Activated gamma-delta T cell treated with anti-CD3 and anti-CD28 coated beads, Interleukin-2, amount 50 U/mL, for 16 hours (primary cell): ENCODE measurements at regions not wholly inside any gene's neighbourhood (a gene's known extent, or its start where the extent isn't known, plus 50 kb on each side); places are given as distances from the start of the nearest gene placed in this dataset.
"Not testable (repeated sequence)": the region's sequence is repeated elsewhere in the genome, so short reads cannot be mapped to it uniquely, and the experiment has no call there.

ENCODE experiments used
- DNase-seq: peaks from one replicate; pipeline ENCODE4 v3.0.0-alpha.2; 2020; ENCODE audit warnings: low read depth

DNA sequence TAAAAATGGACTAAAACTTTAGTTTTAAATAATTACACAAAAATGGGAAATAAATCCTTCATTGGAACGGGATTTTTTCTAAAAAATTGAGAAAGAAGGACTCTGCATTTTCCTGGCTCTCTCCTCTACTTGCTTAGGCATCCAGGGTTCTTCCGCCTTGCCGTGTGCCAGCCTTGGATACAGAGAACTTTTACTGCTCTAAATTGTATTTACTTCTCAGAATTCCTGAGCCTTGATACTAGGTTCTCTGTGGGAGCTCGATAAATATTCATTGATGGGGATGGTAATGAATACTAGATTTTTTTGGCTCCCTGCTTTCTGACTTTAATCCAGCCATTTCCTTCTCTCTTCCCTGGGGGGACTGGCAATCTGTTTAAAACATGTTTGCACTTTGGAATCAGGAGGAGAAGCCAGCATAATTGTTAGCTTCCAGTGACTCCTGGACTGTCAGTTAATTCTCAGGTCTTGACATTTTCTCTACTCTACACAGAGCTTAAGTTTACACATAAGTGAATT, 746.1 kb upstream of the LRRTM1 start:
- DNase-seq: no peak

DNA sequence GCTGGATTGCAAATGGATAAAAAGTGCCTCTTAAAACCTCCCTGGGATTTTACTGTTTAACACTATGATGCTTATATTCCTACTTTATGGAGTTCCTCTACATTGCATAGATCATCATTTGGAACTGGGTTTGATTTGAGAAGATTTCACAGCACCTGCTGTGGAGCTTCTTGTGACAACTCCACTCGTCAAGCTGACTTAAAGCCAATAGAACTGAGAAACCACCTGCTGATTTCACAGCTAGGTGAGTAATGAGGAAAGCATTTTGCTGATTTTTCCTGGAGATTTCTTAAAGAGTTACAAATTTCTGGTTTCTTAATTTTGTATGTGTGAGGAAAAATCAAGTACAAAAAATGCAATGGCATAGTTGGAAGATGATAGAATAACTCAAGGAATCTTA, 739.1 kb upstream of the LRRTM1 start:
- no peak for DNase-seq

GRCh38 chr2:81007104-81007503, 702.6 kb upstream of the LRRTM1 start:
- no peak for DNase-seq

- no peak for DNase-seq
Observed at GRCh38 chr2:81002906-81003305, 698.4 kb upstream of the LRRTM1 start.

GRCh38 chr2:80987466-80987865, 682.9 kb upstream of the LRRTM1 start:
- no peak for DNase-seq

GRCh38 chr2:80969900-80970299, 665.3 kb upstream of the LRRTM1 start:
- no peak for DNase-seq

DNA sequence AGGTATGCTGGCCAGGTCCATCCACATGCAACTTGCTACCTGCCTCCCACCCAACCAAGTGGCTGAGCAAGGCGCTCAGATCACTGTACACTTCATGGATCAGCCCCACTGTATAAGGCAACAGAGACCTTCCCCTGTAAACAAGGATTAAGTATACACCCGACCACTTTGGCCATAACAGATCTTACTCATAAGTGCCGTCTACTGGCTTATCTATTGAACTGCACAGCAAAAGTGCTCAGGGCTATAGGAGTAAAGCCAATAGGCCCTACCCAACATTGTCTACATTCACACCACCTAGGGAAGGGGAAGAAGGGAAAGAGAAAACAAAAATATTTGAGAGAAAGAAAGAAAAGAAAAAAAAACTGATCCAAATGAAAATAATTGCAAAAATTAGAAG, 663.9 kb upstream of the LRRTM1 start:
- DNase-seq: no peak

DNA sequence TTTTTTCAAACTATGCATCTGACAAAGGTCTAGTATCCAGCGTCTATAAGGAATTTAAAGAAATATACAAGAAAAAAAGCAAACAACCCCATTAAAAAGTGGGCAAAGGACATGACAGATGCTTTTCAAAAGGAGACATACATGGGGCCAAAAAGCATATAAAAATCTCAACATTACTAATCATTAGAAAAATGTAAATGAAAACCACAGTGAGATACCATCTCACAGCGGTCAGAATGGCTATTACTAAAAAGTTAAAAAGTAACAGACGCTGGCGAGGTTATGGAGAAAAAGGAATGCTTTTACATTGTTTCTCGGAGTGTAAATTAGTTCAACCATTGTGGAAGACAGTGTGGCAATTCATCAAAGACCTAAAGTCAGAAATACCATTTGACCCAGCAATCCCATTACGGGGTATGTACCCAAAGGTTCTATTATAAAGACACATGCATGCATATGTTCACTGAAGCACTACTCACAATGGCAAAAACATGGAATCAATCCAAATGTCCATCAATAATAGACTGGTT, 643.1 kb upstream of the LRRTM1 start:
- no peak for DNase-seq

DNA sequence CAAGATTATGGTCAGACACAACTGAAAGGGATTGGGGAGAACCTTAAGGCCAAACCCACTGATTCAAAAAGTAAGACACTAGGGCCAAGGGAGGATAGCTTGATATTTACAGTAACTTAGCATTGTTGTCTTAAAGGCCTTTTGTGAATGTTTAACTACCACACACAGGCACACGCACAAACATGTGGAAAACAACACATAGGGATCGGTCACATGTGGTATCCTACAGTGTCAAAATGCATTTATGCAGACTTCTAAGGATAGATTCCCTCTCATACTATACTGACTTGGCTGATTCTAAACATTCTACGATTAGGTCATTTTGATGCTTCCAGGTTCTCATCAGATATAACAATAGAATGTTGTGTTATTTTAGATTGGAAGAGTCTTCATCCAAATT, 638.9 kb upstream of the LRRTM1 start:
- no peak for DNase-seq

GRCh38 chr2:80942766-80943165, 638.2 kb upstream of the LRRTM1 start:
- DNase-seq: no peak

DNA sequence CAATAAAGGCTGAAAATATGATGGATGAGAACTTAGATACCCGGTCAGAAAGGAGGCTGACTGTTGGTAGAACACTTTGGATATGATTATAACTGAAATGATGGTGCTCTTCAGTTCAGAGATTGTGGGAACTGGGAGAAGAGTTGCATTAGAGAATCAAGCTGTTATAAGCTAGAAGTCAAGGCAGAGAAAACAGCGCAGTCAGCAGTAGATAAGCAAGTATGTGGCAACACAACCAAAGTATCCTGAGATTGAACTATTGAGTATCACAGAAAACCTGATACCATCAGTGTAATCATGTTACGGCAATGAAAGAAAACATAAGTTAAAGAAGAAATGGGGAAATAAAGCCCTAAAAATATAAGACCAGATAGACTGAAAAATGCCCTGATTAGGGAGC, 633.9 kb upstream of the LRRTM1 start:
- no peak for DNase-seq

- not testable (repeated sequence) for DNase-seq
Observed at GRCh38 chr2:80931820-80932219, 627.3 kb upstream of the LRRTM1 start.

- no peak for DNase-seq
Observed at GRCh38 chr2:80930777-80931176, 626.2 kb upstream of the LRRTM1 start.

DNA sequence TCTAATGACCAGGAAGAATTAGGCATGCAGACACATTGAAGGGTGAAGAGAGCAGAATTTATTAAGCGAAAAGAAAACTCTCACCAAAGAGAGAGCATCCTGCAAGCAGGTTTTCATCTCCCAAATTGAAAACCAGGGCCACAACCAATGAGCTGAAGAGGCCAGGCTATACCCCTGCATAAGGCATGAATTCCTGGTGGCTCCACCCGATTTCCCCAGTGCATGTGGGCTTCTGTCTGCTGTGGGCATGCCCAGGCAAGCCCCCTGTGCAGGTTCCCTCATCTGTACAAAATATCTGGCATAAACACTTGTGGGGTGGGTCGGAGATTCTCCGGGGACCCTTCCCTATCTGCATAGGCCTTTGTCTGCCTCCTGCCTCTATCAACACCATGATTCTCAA, 621.6 kb upstream of the LRRTM1 start:
- no peak for DNase-seq

DNA sequence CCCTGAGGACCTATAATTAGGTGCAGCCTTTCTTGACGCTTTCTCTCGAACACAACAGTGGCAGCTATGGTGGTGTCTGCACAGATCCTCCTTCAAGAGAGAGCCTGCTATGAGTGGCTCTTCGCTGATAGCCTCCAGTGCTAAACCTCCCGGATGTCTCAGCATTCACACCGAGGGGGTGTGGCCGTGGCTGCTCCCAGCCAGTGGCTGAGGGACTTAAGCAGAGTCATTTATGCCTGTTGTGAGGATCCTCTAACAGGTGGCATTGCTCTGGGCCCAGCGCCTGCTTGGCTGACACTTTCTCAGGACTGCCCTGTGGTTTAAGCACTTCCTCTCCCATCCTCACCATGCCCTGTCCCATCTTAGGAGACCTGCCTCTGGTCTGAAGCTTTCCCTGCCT, 592.0 kb upstream of the LRRTM1 start:
- no peak for DNase-seq

- no peak for DNase-seq
Observed at GRCh38 chr2:80894486-80894885, 589.9 kb upstream of the LRRTM1 start.

- no peak for DNase-seq
Observed at GRCh38 chr2:80893711-80894110, 589.2 kb upstream of the LRRTM1 start.

GRCh38 chr2:80889009-80889408, 584.5 kb upstream of the LRRTM1 start:
- DNase-seq: no peak

GRCh38 chr2:80887841-80888378, 583.4 kb upstream of the LRRTM1 start:
- DNase-seq: no peak

GRCh38 chr2:80874374-80874773, 569.8 kb upstream of the LRRTM1 start:
- DNase-seq: no peak

GRCh38 chr2:80869858-80870438, 565.4 kb upstream of the LRRTM1 start:
- no peak for DNase-seq

GRCh38 chr2:80863147-80863714, 558.7 kb upstream of the LRRTM1 start:
- no peak for DNase-seq

DNA sequence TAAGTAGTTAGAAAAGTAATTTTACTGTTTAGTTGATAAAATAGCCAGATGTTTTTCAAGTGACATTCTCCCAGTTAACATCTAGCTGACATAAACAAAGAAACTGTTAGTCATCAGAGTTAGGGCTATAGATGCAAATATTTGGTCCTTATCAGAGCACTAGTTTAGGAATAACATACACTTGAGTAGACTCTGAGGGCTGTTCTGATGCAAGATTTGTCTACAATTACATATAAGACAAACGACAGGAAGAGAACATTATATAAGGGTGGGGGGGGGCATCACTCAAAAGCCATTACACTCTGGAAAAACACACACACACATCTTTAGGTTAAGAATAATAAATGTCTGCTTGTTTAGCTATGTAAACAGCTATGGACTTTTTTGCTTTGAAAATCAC, 554.4 kb upstream of the LRRTM1 start:
- DNase-seq: no peak

DNA sequence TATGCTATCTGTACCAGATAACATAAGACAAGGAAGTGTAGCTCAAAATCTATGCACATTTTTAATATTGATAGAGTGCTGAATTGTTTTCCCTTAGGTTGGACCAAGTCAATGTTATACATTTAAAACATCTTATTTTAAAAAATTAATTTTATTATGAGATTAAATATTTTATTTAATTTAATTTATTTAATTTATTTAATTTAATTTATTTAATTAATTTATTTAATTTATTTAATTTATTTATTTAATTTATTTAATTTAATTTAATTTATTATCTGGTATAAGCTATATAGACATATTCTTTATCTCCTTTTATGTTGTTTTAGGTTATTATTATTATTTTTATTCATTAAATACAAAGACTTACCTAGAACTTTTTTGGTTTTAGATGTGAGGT, 551.7 kb upstream of the LRRTM1 start:
- no peak for DNase-seq
